ENCODE measurements at regions not wholly inside any gene's neighbourhood (a gene's known extent, or its start where the extent isn't known, plus 50 kb on each side); places are given as distances from the start of the nearest gene placed in this dataset.

GRCh38 chr22:22749167-22749758, 104.8 kb downstream of the GGTLC2 start:
- TF ChIP-seq EP300 (IDR thresholded peaks at IDR 0.05), result no peak
- TF ChIP-seq CTCF (IDR thresholded peaks at IDR 0.05), result no peak
